ENCODE measurements at regions not wholly inside any gene's neighbourhood (a gene's known extent, or its start where the extent isn't known, plus 50 kb on each side); places are given as distances from the start of the nearest gene placed in this dataset.
"Not testable (repeated sequence)": the region's sequence is repeated elsewhere in the genome, so short reads cannot be mapped to it uniquely, and the experiment has no call there.

- no peak for DNase-seq (ENCODE audit: low spot score)
Observed at GRCh38 chr11:70894566-70895365, 357.6 kb downstream of the SHANK2 start.

- no peak for DNase-seq (ENCODE audit: low spot score)
Observed at GRCh38 chr11:70895366-70895670, 357.1 kb downstream of the SHANK2 start.

- DNase-seq (ENCODE audit: low spot score), result no peak
Observed at GRCh38 chr11:70897429-70897828, 354.9 kb downstream of the SHANK2 start.

- no peak for DNase-seq (ENCODE audit: low spot score)
Observed at GRCh38 chr11:70899616-70900015, 352.8 kb downstream of the SHANK2 start.

- no peak for DNase-seq (ENCODE audit: low spot score)
Observed at GRCh38 chr11:70900540-70900939, 351.8 kb downstream of the SHANK2 start.

- no peak for DNase-seq (ENCODE audit: low spot score)
Observed at GRCh38 chr11:70901951-70902521, 350.3 kb downstream of the SHANK2 start.

- DNase-seq (ENCODE audit: low spot score), result not testable (repeated sequence)
Observed at GRCh38 chr11:70903229-70903628, 349.1 kb downstream of the SHANK2 start.

- no peak for DNase-seq (ENCODE audit: low spot score)
Observed at GRCh38 chr11:70906101-70906500, 346.3 kb downstream of the SHANK2 start.

- no peak for DNase-seq (ENCODE audit: low spot score)
Observed at GRCh38 chr11:70908223-70908622, 344.2 kb downstream of the SHANK2 start.

GRCh38 chr11:70910835-70911234 lies 341.5 kb downstream of the SHANK2 start:
- DNase-seq (ENCODE audit: low spot score), result no peak

GRCh38 chr11:70912226-70912840 lies 340.0 kb downstream of the SHANK2 start:
- DNase-seq (ENCODE audit: low spot score), result peak; percentile 47

GRCh38 chr11:70913715-70914231 lies 338.6 kb downstream of the SHANK2 start:
- no peak for DNase-seq (ENCODE audit: low spot score)

- no peak for DNase-seq (ENCODE audit: low spot score)
Observed at GRCh38 chr11:70914496-70914895, 337.9 kb downstream of the SHANK2 start.

GRCh38 chr11:70915158-70915985 lies 337.0 kb downstream of the SHANK2 start:
- DNase-seq (ENCODE audit: low spot score), result no peak

- DNase-seq (ENCODE audit: low spot score), result no peak
Observed at GRCh38 chr11:70916351-70916750, 336.0 kb downstream of the SHANK2 start.

GRCh38 chr11:70918242-70918641 lies 334.1 kb downstream of the SHANK2 start:
- DNase-seq (ENCODE audit: low spot score), result no peak

GRCh38 chr11:70921804-70922203 lies 330.6 kb downstream of the SHANK2 start:
- DNase-seq (ENCODE audit: low spot score), result no peak

- DNase-seq (ENCODE audit: low spot score), result no peak
Observed at GRCh38 chr11:70924108-70924507, 328.3 kb downstream of the SHANK2 start.

- DNase-seq (ENCODE audit: low spot score), result no peak
Observed at GRCh38 chr11:70925238-70925637, 327.1 kb downstream of the SHANK2 start.

GRCh38 chr11:70926543-70927201 lies 325.7 kb downstream of the SHANK2 start:
- DNase-seq (ENCODE audit: low spot score), result no peak

GRCh38 chr11:70928854-70929598 lies 323.4 kb downstream of the SHANK2 start:
- DNase-seq (ENCODE audit: low spot score), result no peak

All from putamen (tissue), 1 donor.